SK-N-SH treated with all-trans-retinoic acid at 6 μM for 48 hours (cell line): ENCODE measurements at regions not wholly inside any gene's neighbourhood (a gene's known extent, or its start where the extent isn't known, plus 50 kb on each side); places are given as distances from the start of the nearest gene placed in this dataset.

Experiments used
- ESRRG ChIP-seq: fragments of 250-450 bp; sonication (Bioruptor Pico); IDR thresholded peaks from 2 replicates; pipeline ENCODE4 v1.6.1; 2021; ENCODE audit warnings: mild to moderate bottlenecking
- PATZ1 ChIP-seq: fragments of 250-450 bp; sonication (Bioruptor Pico); IDR thresholded peaks from 2 replicates; pipeline ENCODE4 v1.8.0; 2020; ENCODE audit warnings: mild to moderate bottlenecking, moderate library complexity, borderline replicate concordance
- RARB ChIP-seq: fragments of 250-450 bp; sonication (Bioruptor Pico); IDR thresholded peaks from 2 replicates; pipeline ENCODE4 v1.8.0; 2021; ENCODE audit warnings: mild to moderate bottlenecking, moderate library complexity
- TCF4 ChIP-seq: fragments of 250-450 bp; sonication (Bioruptor Pico); IDR thresholded peaks from 2 replicates; pipeline ENCODE4 v1.8.0; 2021; ENCODE audit warnings: mild to moderate bottlenecking, moderate library complexity, borderline replicate concordance
- ZFP3 ChIP-seq: fragments of 250-450 bp; sonication (Bioruptor Pico); IDR thresholded peaks from 2 replicates; pipeline ENCODE4 v1.5.0; 2020; ENCODE audit warnings: mild to moderate bottlenecking, moderate library complexity
- ZFP30 ChIP-seq: fragments of 450-650 bp; formaldehyde crosslinking; IDR thresholded peaks from 2 replicates; pipeline ENCODE4 v1.5.0; 2022; ENCODE audit warnings: mild to moderate bottlenecking, moderate library complexity
- ZNF70 ChIP-seq: fragments of 450-650 bp; formaldehyde crosslinking; IDR thresholded peaks from 2 replicates; pipeline ENCODE4 v1.5.0; 2020; ENCODE audit warnings: mild to moderate bottlenecking, moderate library complexity
- TF ChIP-seq, protein P1 (sequence below): fragments of 250-450 bp; sonication (Bioruptor Pico); IDR thresholded peaks from 2 replicates; pipeline ENCODE4 v1.5.1; 2020; ENCODE audit warnings: low read depth, mild to moderate bottlenecking, moderate library complexity

- TF ChIP-seq ESRRG (no peak), PATZ1 (CRISPR knock-in tag) (no peak), TCF4 (CRISPR knock-in tag) (no peak), ZNF70 (CRISPR knock-in tag) (no peak), ZFP30 (CRISPR knock-in tag) (no peak), ZFP3 (CRISPR knock-in tag) (no peak), RARB (CRISPR knock-in tag) (no peak)
- TF ChIP-seq, protein P1, sequence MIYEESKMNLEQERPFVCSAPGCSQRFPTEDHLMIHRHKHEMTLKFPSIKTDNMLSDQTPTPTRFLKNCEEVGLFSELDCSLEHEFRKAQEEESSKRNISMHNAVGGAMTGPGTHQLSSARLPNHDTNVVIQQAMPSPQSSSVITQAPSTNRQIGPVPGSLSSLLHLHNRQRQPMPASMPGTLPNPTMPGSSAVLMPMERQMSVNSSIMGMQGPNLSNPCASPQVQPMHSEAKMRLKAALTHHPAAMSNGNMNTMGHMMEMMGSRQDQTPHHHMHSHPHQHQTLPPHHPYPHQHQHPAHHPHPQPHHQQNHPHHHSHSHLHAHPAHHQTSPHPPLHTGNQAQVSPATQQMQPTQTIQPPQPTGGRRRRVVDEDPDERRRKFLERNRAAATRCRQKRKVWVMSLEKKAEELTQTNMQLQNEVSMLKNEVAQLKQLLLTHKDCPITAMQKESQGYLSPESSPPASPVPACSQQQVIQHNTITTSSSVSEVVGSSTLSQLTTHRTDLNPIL (CRISPR knock-in tag) = no peak
Measured at GRCh38 chr20:56722042-56722441, 92.9 kb downstream of the TFAP2C start.
